ENCODE measurements at regions not wholly inside any gene's neighbourhood (a gene's known extent, or its start where the extent isn't known, plus 50 kb on each side); places are given as distances from the start of the nearest gene placed in this dataset.

DNA sequence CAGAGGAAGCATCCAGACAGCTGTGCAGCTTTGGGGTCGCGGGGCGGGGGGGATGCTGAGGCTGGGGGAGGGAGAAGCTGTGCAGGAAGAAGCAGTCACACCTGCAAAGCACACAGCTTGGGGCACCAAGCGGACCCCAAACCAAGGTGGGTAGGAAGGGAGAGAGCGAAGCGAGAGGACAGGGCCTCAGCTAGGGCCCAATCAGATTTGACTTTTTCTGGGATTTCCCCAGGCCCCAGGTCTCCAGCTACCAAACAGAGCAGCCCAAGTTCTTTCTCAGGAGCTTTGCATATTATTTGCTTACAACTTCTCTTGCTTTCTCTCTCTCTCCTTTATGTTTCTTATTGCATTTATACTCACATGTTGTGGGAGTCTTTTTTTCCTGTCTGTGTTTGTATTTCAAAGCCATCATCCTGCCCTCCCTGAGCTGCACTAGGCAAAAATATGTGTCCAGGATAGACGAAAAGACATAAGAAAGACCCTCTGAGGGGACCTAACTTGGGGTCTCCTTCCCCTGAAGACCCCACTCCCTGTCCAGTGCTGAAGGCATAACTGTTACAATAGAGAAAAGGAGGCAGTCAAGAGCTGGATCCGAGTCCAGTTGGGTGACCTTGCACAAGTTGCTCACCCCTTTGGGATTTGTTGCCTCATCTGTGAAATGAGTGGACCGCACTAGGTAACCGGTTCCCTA is 50.6 kb upstream of the SMNDC1 start:
- DNase-seq = no peak

DNA sequence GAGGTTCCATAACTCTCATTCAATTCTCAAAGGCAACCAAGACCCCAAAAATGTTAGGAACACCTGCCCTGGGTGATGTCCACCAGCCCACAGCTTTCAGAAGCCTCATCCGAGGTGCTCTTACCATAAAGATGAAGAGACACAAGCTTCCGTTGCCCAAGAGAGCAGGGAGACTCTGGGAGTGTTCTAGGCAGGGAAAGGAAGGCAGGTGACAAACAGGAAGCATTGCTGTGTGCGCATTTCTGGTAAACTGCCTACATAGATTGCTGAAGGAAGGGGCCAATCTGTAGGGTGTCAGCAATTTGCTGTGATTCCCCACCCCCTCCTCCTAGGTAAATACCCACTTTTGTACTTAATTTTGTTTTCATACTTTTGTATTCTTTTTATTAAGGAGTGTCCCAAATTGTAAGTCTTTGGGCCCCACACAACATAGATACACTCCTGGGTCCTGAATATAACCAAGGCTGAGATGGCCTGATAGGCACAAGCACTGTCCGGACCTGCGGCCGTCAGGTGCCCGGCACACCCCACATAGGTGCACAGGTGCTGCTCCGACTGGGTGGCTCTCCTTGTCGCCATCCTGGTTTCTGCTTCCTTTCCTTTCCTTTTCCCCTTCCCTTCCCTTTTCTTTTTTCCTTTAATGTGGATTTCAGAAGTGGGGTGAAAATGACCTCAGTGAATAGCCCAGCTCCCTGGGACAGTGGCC is 51.4 kb upstream of the SMNDC1 start:
- DNase-seq = no peak

DNA sequence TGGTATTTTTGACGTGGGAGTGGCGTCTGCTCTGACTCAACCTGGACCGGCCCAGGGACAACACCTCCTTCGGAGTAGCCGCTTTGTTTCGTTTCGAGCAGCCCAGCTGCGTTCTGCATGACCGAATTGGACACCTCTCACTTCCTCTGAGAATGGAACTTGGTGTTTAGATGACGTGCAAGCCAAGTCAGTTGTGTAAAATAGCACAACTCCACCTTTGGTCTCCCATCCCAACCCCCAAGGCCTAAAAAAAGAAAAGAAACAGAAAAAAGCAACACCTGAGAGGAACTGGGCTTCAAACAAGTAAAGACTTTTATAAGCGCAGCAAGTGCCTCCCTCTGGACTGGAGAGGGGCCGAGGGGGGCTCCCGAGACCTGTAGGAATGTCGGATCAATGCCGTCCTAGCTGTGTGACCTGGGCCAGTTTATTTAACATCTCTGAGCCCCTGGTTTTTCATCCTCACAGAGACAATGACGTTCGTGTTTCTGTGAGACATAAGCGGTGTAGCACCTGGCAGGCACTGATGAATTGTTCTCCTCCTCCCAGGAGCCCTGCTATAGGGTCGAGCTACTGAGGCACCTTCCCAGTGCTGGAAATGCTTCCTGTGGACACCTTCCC is 52.0 kb upstream of the SMNDC1 start:
- no peak for DNase-seq

DNA sequence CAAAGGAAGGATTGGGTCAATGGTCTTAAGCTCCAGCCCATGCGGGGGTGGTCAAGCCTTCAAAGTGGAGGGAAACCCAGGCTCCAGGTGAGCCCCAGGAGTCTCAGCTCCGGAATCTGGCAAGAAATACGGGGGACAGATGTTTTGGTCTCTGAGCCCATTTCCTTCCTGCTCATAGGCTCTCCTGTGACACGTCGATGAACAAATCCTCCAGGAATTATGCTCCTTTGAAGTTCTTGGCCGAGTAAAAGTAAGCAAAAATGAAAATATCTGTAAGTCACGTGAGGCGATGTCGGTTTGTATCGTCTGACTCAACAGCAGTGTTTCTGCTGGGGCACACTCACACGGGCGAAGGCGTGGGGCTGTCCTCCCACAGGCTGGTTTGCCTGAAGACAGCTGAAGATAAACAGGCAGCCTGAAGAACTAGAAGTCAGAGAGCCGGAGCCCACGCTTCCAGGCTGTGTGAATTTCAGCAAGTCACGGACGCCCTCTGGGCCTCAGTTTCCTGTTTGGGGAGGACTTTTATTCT is 52.6 kb upstream of the SMNDC1 start:
- DNase-seq = no peak

DNA sequence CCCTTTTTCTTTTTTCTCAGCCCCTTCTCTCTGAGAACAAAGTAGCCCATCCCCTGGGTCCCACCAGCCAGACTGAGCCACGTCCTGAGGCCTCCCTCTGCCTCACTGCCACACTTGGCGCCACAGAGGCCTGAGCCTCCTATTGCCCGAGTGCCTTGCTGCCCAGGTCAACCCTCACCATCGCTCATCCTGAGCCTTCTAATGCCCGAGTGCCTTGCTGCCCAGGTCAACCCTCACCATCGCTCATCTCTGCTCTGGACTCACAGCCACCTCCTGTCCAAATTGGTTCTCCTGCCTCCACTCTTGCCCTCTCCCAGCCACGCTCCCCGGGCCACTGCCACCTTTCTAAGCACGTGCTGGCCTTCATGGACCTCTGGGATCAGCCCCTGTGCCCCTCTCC is 53.2 kb upstream of the SMNDC1 start:
- DNase-seq = no peak

DNA sequence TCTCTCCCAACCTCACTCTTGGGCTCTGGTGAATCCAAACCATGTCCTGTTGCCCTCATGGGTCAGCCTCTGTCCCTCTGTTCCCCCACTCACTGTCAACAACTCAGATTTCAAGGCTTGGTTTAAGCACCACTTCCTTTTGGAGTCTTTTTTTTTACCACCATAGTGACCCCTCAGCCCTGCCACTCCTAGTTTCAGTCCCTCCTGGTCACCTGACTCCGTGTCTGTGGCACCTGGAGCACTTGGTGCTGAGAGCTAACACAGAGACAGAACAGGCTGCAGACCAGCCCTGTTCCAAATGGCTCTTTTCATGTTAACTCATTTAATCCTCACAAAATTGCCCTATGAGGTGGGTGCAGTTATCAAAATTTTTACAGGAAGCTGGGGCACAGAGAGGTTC is 53.6 kb upstream of the SMNDC1 start:
- no peak for DNase-seq

DNA sequence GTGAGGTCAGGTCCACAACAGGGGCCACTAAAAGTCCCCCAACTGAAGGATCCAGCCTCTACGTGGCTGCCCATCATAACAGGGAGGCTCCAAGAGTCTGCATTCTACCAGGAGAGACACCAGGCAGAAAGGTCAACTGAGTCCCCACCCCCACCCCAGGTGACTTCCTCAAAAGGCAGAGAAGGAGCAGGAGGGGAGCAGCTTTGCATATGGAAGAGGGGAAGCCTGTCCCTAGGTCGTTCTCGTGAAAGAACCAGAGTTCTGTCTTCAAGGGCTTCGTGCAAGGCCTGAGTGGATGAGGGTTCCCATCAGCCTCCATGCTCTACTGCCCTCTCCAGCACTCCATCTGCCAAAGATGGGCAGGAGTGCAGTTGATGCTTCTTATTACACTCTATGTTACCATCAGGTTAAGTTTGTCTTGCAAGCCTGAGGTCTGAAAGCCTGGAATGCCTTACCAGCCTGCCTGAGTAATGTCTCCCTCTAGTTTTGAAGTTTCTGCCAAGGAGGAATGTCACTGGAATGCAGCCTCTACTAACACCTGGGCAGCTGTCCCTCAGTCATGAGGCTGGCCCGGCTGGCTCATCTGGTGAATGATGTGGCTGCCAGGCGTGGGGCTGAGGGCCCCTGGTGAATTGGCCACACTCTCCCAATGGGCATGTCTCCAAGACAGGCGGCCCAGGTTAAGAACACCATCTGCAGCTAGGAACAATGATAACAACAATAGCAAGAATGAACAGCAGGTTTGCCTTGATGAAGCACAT is 54.3 kb upstream of the SMNDC1 start:
- no peak for DNase-seq

DNA sequence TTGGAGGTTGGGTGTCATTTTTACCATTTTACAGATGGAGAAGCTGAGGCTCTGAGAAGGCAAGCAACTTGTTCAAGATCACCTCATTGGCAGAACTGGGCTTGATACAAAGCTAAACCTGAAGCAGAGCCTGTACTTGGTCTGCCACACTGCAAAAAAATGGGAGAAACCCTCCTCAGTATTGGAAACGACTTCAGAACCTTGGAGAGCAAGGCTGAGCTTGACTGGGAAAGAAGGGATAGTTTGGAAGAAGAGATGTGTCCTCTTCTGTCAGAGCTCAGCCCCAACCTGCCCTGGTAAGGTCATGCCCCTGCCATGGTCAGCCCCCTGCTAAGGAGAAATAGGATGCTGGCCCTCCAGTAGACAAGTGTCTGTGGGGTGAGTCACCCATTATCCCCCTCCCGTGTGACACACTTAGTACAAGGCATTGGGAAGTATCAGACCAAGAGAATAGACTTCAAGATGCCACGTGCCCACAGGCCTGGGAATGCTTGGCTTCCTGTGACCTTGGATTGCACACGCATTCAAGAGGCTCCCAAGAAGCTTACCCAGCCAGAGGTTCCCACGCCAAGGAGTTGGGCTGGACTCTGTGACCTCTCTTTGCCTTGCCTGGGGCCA is 56.2 kb upstream of the SMNDC1 start:
- DNase-seq = no peak

DNA sequence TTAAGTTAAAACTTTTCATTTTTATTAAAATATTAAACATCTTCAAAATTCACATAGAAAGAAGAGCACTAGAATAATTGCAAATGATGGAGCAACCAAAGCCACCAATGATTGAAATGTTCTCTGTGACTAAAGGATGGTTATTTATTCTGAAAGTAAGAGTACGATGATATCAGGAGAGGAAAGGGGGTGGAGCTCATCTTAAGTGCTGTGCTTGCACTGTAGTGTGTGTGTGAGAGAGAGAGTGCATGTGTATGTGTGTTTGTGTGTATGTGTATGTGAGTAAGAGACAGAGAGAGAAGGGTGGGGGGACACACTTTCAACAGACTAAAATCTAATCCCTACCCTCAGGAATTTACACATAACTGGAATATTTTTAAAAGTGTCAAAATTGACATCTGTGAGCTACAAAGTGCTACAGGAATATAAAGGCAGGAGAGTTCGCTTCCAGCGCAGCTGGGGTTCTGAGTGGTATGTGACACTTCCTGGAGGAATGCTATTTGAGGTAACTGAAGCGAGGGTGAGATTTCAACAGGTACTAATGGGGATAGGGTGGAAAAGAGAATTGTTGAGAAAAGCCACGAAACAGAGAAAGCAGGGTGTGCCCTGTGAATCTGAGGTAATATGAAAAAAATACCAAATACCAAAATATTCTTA is 57.2 kb upstream of the SMNDC1 start:
- no peak for DNase-seq

DNA sequence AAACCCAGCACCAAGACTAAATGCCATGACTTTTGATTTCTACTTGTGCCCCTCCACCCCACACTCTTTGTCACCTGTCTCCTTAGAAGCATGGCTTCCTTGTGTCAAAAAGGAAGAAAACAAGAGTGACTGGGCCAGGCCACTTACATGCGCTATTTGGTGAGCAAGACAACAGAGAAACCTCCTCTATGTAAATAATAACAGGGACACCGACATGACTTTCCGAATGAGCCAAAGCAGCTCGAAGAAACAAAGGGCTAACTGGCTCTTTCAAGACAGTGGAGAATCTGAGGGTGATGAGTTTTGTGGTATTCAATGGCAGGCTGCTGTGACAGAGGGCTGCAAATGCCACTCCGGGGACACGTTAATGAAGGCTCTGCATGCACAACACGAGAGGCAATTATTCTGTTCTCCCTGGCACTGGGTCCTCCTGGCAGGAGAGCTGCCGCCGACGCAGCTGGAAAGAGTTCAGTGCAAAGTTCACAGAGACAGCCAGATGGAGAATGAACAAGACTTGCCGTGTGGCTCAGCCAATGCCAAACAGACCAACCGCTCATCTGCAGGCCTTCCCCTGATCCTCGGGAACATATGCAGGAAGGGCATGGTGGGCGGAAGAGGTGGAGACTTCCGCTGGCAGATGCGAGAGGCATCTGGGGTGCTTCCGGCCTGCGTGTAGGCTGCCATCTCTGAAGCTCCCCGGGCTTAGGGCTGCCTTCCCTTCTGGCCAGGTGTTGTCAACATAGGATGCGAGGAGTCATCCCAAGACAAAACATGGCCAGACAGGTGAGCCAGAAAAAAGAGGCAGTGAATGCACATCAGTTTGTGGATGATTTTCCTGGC is 59.1 kb upstream of the SMNDC1 start:
- peak in 1 of 3 experiments; percentile 4 for DNase-seq

DNA sequence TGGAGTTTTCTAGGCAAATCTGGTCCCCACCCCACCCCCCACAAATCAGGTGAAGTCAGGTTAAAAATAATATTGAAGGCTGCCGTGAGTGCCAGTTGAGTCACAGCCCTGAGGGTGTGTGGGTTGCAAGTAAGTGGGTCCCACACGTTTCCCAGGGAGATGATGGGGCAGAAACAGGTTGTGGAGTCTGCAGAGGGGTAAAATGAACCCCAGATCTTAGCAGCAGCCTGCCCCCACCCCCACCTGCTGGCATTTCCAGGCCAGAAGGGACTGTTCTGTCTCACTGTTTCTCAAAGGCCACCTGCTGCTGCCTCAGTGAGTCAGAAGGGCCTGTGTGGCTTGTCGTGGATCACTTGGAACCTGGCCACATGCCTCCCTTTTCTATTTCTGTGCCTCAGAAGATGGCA is 59.8 kb upstream of the SMNDC1 start:
- DNase-seq = no peak

DNA sequence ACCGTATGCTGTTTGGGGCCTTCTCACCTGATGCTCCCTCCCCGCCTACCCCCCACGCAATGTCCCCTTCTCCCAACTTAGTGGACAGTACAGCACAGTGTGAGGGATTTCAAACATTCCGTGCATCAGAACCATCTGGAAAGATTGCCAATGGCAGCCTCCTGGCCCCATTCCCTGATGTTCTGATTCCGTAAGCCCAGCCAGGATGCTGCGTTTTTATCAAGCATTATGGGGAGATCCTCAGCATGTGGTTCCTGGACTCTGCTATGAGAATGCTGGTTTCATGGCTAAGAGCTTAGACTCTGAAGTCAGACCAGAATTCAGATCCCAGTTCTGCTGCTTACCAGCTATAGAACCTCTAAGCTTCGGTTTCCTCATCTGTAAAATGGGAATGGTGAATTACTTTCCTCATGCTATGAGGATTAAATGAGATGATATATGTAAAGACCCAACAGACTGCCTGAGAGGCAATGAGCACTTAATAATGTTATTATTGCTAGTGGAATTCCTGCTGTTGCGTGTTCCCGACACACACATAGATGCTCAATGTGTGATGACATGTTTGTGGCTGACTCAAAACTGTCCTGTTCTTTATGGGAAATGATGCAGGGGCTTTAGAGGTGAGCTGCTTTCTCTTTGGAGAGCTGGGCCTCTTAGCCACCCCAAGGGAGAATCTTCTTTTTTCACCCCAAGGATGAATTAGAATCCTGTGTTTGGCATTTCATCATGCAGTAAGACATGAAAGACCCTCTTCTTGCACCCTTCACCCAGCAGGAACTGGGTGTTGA is 60.8 kb upstream of the SMNDC1 start:
- no peak for DNase-seq

DNA sequence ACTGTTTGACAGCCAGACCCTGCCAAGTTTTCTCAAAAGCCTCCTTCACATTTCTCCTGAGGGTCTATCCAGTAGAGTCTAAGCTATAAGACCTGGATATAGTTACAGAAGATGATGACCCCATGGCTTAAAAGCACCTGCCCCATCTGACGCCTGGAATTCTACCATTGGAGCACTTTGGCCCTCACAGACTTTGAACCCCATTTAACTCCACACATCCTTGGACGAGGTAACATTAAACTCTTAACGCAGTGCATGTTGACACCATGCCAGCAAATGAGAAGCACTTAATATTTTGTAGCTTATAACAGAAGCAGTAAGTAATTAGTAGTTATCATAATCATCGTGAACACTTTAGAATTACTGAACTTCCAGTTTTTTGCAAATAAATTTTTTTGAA is 61.9 kb upstream of the SMNDC1 start:
- DNase-seq = no peak

DNA sequence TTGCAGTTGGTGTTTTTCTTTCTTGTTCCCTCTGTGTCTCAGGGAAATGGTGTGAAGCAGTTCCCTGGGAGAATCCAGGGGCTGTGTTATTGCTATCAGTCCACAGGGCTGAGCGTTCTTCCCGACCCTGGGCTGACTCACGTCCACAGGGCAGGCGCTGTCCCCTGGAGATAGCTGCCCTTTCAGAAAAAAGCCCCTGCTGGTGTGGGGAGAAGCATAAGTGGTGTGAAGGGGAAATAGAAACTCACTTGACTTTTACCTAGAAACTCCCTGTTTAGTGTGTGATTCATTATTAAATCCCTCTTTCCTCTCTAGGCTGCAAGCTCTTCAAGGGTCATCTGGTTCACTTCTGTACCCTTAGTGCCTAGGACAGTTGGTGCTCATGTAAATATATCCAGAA is 63.3 kb upstream of the SMNDC1 start:
- DNase-seq = no peak

DNA sequence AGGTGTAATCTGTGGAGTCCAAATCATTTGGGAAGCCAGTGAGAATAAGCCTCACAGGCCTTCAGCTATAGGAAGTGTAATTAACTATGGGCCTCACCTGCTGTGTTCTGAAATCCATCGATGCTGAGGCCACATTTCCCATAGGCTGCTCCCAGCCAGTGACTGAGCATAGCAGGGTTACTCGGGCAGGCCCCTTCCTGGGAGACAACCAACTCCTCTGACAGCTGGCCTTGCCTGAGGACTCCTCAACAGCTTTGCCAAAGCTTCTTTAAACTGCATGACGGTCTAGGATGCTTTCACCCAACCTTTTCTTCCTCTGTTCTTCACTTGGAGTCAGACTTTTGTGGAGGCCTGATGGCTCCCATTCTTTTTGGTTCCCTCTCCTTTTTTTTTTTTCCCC is 63.8 kb upstream of the SMNDC1 start:
- DNase-seq = peak in 1 of 3 experiments; percentile 8

DNA sequence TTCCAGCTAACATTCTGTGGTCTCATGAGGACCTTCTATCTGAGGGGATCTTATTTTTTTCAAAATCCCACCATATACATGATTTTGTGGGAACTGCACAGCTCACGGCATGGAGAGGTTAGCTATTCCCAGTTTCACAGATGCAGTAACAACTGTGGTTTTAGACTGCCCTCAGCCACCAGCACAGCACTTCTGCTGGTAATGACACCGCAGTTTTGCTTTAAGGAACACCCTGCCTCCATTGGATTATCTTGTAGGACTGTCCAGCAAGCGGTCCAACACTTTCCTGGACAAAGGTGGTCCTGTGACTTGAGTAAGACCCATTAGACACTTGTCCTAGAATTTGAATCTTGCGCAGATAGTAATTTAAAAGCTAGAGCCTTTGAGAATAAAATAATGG is 65.3 kb upstream of the SMNDC1 start:
- DNase-seq = no peak

DNA sequence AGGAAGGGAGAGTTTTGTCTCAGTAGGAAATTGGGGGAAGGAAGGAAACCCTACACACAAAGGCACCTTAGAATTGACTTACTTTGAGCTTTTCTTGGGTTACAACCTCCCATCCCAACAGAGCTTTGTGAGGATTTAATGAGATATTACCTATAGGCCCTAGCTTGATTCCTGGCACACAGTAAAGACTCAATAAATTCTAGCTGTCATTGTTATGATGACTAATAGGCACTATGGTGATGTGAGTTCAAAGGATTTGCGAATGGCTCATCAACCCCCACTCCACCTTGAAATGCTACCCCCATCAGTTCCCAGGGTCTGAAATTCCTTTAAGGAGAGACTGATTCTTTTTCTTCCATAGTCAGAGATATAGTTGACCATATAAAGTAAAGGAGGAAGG is 67.9 kb upstream of the SMNDC1 start:
- no peak for DNase-seq

DNA sequence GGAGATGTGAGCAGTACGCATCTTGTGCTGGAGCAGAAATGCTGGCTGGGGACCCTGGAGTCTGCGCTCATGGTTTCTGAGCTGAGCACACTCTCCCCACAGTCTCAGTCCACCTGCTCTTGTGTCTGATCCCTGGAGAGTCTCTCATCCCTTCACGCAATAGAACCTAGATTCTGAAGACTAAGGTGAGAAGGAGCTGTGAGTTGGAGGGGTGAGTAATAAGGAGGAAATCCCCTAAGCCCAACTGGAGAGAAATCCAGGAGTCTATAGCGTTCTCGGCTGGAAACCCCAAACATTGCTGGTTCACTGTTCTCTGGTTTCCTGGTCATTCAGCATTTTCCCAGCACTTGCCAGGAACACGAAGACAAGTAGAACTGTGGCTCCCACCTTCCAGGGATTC is 68.3 kb upstream of the SMNDC1 start:
- DNase-seq = no peak

DNA sequence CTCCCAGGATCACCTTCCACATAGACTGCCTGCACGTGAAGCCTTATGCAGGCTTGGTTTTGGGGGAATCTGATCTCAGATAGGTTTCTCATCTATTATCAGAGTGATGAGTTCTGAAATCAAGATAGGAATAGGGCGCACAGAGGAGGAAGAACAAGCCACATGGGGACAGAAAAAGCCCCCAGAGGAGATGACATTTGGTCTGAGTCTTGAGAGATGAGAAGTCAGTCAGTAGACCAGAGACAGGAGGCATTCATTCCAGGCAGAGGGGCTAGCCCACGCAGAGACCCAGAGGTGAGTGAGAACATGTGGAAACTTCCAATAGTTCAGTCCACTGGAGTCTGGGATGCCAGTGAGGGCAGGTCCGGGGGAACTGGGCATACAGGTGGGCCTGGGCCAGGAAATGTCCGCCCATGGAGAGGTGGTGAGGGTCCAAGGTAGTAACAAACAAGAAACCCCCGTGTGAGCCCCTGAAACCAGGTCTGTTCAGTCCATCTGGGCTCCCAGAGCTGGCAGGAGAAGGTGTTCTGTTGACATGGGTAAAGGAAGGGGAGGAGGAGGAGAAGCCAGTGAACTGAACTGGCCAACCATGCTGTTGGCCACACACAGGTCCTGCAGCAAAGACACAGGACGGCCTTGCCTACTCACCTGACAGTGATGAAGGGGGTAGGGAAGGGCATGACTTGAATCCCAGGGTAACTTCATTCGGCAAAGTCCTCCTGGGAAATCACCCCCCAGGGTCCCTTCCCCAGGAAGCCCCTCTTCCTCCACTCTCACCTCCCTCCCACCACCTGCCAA is 69.3 kb upstream of the SMNDC1 start:
- no peak for DNase-seq

DNA sequence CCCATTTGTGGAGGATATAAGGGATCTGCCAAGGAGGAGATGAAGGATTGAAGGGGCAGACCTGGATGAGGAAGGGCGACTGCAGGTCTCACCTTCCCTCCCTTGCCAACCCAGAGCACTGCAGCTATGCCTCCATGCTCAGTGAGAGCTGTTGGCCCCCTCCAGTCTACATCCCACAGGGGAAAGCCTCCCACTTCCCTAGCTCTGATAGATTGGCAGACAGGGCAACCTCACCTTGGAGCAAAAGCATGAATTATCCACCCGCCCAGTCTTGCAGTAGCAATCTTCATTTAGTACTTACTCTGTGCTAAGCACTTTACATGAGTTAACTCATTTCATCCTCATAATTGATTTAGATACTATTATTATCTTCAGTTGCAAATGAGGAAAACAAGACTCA is 70.4 kb upstream of the SMNDC1 start:
- DNase-seq = no peak

Data from NCI-H1417 (cell line).